H9 (cell line): ENCODE measurements at regions not wholly inside any gene's neighbourhood (a gene's known extent, or its start where the extent isn't known, plus 50 kb on each side); places are given as distances from the start of the nearest gene placed in this dataset.

Experiments used
- DNase-seq: peaks from one replicate; pipeline ENCODE4 v3.0.0-alpha.2; 2017
- H2AFZ ChIP-seq: one replicate; pipeline ENCODE4 v1.6.1; 2013; ENCODE audit warnings: mild to moderate bottlenecking, low read length, control low read depth, moderate library complexity
- H2AK5ac ChIP-seq: 2 replicates; pipeline ENCODE4 v1.6.1; 2013; ENCODE audit warnings: low read length, control low read depth, mixed read lengths; ENCODE audit not compliant: insufficient read length
- H2BK120ac ChIP-seq: one replicate; pipeline ENCODE4 v1.6.1; 2013; ENCODE audit warnings: low read depth, mild to moderate bottlenecking, low read length, control low read depth, inconsistent platforms; ENCODE audit not compliant: poor library complexity, severe bottlenecking
- H2BK12ac ChIP-seq: 2 replicates; pipeline ENCODE4 v1.6.1; 2013; ENCODE audit warnings: low read length, control low read depth, mixed read lengths, low read depth; ENCODE audit not compliant: insufficient read length
- H2BK15ac ChIP-seq: 2 replicates; pipeline ENCODE4 v1.6.1; 2013; ENCODE audit warnings: low read depth, low read length, control low read depth
- H2BK20ac ChIP-seq: one replicate; pipeline ENCODE4 v1.6.1; 2013; ENCODE audit warnings: low read depth, mild to moderate bottlenecking, low read length, control low read depth, inconsistent platforms; ENCODE audit not compliant: poor library complexity, severe bottlenecking
- H2BK5ac ChIP-seq: 2 replicates; pipeline ENCODE4 v1.6.1; 2013; ENCODE audit warnings: low read length, control low read depth, mixed read lengths; ENCODE audit not compliant: insufficient read length
- H3K14ac ChIP-seq: 2 replicates; pipeline ENCODE4 v1.6.1; 2013; ENCODE audit warnings: low read length, control low read depth; ENCODE audit not compliant: insufficient read depth
- H3K18ac ChIP-seq: 2 replicates; pipeline ENCODE4 v1.6.1; 2013; ENCODE audit warnings: low read depth, mild to moderate bottlenecking, mixed read lengths, low read length, control low read depth; ENCODE audit not compliant: insufficient read length
- H3K23ac ChIP-seq: 2 replicates; pipeline ENCODE4 v1.6.1; 2013; ENCODE audit warnings: low read length, control low read depth, mixed read lengths, low read depth; ENCODE audit not compliant: insufficient read length
- H3K23me2 ChIP-seq: 2 replicates; pipeline ENCODE4 v1.6.1; 2013; ENCODE audit warnings: low read depth, mild to moderate bottlenecking, mixed read lengths, low read length, control low read depth; ENCODE audit not compliant: insufficient read length, poor library complexity, severe bottlenecking
- H3K27ac ChIP-seq: 2 replicates; pipeline ENCODE4 v1.5.1; 2013; ENCODE audit warnings: low read length, control low read depth, mixed read lengths, low read depth; ENCODE audit not compliant: insufficient read length
- H3K27me3 ChIP-seq: 2 replicates; pipeline ENCODE4 v1.6.1; 2013; ENCODE audit warnings: low read length, control low read depth, inconsistent platforms; ENCODE audit not compliant: insufficient read depth
- H3K4ac ChIP-seq: 2 replicates; pipeline ENCODE4 v1.6.1; 2013; ENCODE audit warnings: low read depth, mild to moderate bottlenecking, control low read depth, inconsistent platforms, low read length, moderate library complexity
- H3K4me1 ChIP-seq: 2 replicates; pipeline ENCODE4 v1.6.1; 2013; ENCODE audit warnings: low read length, control low read depth, inconsistent platforms; ENCODE audit not compliant: insufficient read depth
- H3K4me2 ChIP-seq: 2 replicates; pipeline ENCODE4 v1.6.1; 2013; ENCODE audit warnings: low read length, control low read depth, mixed read lengths; ENCODE audit not compliant: insufficient read length, insufficient read depth
- H3K56ac ChIP-seq: 2 replicates; pipeline ENCODE4 v1.6.1; 2013; ENCODE audit warnings: low read depth, mild to moderate bottlenecking, mixed read lengths, low read length, control low read depth; ENCODE audit not compliant: insufficient read length
- H3K79me1 ChIP-seq: 2 replicates; pipeline ENCODE4 v1.6.1; 2013; ENCODE audit warnings: low read depth, mild to moderate bottlenecking, moderate library complexity, low read length, control low read depth, inconsistent platforms; ENCODE audit not compliant: insufficient read depth, poor library complexity, severe bottlenecking
- H3K79me2 ChIP-seq: 2 replicates; pipeline ENCODE4 v1.6.1; 2013; ENCODE audit warnings: low read length, control low read depth, inconsistent platforms; ENCODE audit not compliant: insufficient read depth
- H3K9ac ChIP-seq: 2 replicates; pipeline ENCODE4 v1.6.1; 2013; ENCODE audit warnings: low read length, control low read depth, mixed read lengths; ENCODE audit not compliant: insufficient read length; ENCODE audit errors: extremely low read depth
- H3K9me3 ChIP-seq: one replicate; pipeline ENCODE4 v1.6.1; 2013; ENCODE audit warnings: low read depth, low read length, inconsistent platforms; ENCODE audit not compliant: control insufficient read depth
- H3T11ph ChIP-seq: one replicate; pipeline ENCODE4 v1.6.1; 2013; ENCODE audit warnings: mild to moderate bottlenecking, low read length, control low read depth, inconsistent platforms
- H4K20me1 ChIP-seq: one replicate; pipeline ENCODE4 v1.6.1; 2013; ENCODE audit not compliant: control insufficient read depth, insufficient read length, insufficient read depth
- H4K5ac ChIP-seq: 2 replicates; pipeline ENCODE4 v1.6.1; 2013; ENCODE audit warnings: low read depth, mild to moderate bottlenecking, mixed read lengths, low read length, control low read depth; ENCODE audit not compliant: insufficient read length
- H4K8ac ChIP-seq: replicated peaks from 2 replicates; pipeline ENCODE4 v1.6.1; 2013; ENCODE audit warnings: low read length, control low read depth, mixed read lengths, low read depth; ENCODE audit not compliant: insufficient read length
- H4K91ac ChIP-seq: 2 replicates; pipeline ENCODE4 v1.6.1; 2013; ENCODE audit warnings: low read depth, mild to moderate bottlenecking, moderate library complexity, mixed read lengths, low read length, control low read depth; ENCODE audit not compliant: insufficient read length
- H3K27ac Mint-ChIP-seq, 3 experiments: 2 replicates in 2 of 3; 3 replicates in 1 of 3; pipeline ENCODE4 v1.8.0; 2020 to 2021; ENCODE audit warnings: mixed read lengths in 3 of 3, mild to moderate bottlenecking in 1 of 3, moderate library complexity in 1 of 3
- H3K27me3 Mint-ChIP-seq: 2 replicates; pipeline ENCODE4 v1.8.0; 2021; ENCODE audit warnings: low read depth, mild to moderate bottlenecking, moderate library complexity, mixed read lengths
- H3K36me3 Mint-ChIP-seq, 3 experiments: 2 replicates in 2 of 3; 3 replicates in 1 of 3; pipeline ENCODE4 v1.8.0; 2020 to 2021; ENCODE audit warnings: low read depth in 3 of 3, mixed read lengths in 3 of 3; ENCODE audit not compliant: insufficient read depth in 1 of 3
- H3K4me1 Mint-ChIP-seq, 2 experiments: 2 replicates each; pipeline ENCODE4 v1.8.0; 2020; ENCODE audit warnings: mixed read lengths in 2 of 2
- H3K4me3 Mint-ChIP-seq, 2 experiments: 2 replicates in 1 of 2; 3 replicates in 1 of 2; pipeline ENCODE4 v1.8.0; 2020 to 2021; ENCODE audit warnings: mild to moderate bottlenecking in 2 of 2, mixed read lengths in 2 of 2, moderate library complexity in 1 of 2
- H3K9me3 Mint-ChIP-seq, 2 experiments: 2 replicates in 1 of 2; 3 replicates in 1 of 2; pipeline ENCODE4 v1.8.0; 2020; ENCODE audit warnings: mild to moderate bottlenecking in 2 of 2, mixed read lengths in 2 of 2, moderate library complexity in 1 of 2
- CTCF ChIP-seq: fragments of 200-600 bp; sonication (generic); conservative IDR thresholded peaks from 3 replicates; pipeline ENCODE4 v1.8.0; 2021; ENCODE audit warnings: antibody characterized with exemption, mild to moderate bottlenecking

- TF ChIP-seq CTCF: no peak
- Histone ChIP-seq H3K9ac (no peak overlapping the region), H3K18ac (no peak overlapping the region), H2BK5ac (no peak overlapping the region), H3K23ac (no peak overlapping the region), H3K56ac (no peak overlapping the region), H3K23me2 (no peaks in the 10 kb centered on the region), H3K4ac (no peak overlapping the region), H3K79me1 (no peaks in the 10 kb centered on the region), H2BK15ac (no peak overlapping the region), H3K14ac (no peak overlapping the region), H3K4me2 (no peak overlapping the region), H2AFZ (no peak overlapping the region), H3K27ac (no peak overlapping the region), H3K9me3 (no peaks in the 10 kb centered on the region), H3K4me1 (no peaks in the 10 kb centered on the region), H3K27me3 (no peaks in the 10 kb centered on the region), H2AK5ac (no peak overlapping the region), H3K79me2 (no peaks in the 10 kb centered on the region), H2BK20ac (no peak overlapping the region), H2BK120ac (no peak overlapping the region), H4K8ac (no peak overlapping the region), H4K91ac (no peak overlapping the region), H3T11ph (no peak overlapping the region), H4K5ac (no peak overlapping the region), H4K20me1 (no peaks in the 10 kb centered on the region), H2BK12ac (no peak overlapping the region)
- Mint-ChIP-seq H3K36me3 (no peaks in the 10 kb centered on the region; a peak in 1 of 7 replicates), H3K9me3 (no peaks in the 10 kb centered on the region), H3K27ac (no peak overlapping the region), H3K4me3 (no peak overlapping the region), H3K4me1 (no peaks in the 10 kb centered on the region), H3K27me3 (no peaks in the 10 kb centered on the region; the same call in 1 of the 2 replicates)
- no peak for DNase-seq
Measured at GRCh38 chr12:91889910-91890309, 255.7 kb downstream of the BTG1 start.
